H1 (cell line): ENCODE measurements at regions not wholly inside any gene's neighbourhood (a gene's known extent, or its start where the extent isn't known, plus 50 kb on each side); places are given as distances from the start of the nearest gene placed in this dataset.

Source experiments
- CTCF ChIA-PET: fragments of 300-600 bp; sonication (Branson Sonifier 250); formaldehyde crosslinking; loops from one replicate; lab custom pipeline; 2021; ENCODE audit not compliant: partially characterized antibody; lab: Charles Lee
- POLR2A ChIA-PET: fragments of 300-600 bp; sonication (Branson Sonifier 250); formaldehyde crosslinking; loops from one replicate; lab custom pipeline; 2021; ENCODE audit warnings: inconsistent platforms; ENCODE audit not compliant: partially characterized antibody; lab: Charles Lee
- DNase-seq, 2 experiments: peaks; one replicate each; pipeline versions ENCODE4 v3.0.0 to v3.0.0-alpha.2; 2010 to 2022; ENCODE audit warnings: low spot score in 2 of 2, low read depth in 1 of 2, mixed read lengths in 1 of 2
- FAIRE-seq: peaks from 2 replicates; lab custom pipeline; 2011; peaks lifted over from hg19 to GRCh38; lab: Jason Lieb, UNC
- H2AFZ ChIP-seq: 2 replicates; pipeline ENCODE4 v1.8.1; 2012; ENCODE audit warnings: low read length, inconsistent platforms
- H2AK5ac ChIP-seq: 2 replicates; pipeline ENCODE4 v1.6.1; 2013; ENCODE audit warnings: low read depth, low read length
- H2BK120ac ChIP-seq: replicated peaks from 2 replicates; pipeline ENCODE3; 2013; ENCODE audit warnings: low read depth, low read length, inconsistent platforms
- H2BK12ac ChIP-seq: 2 replicates; pipeline ENCODE4 v1.6.1; 2013; ENCODE audit warnings: low read depth, low read length
- H2BK15ac ChIP-seq: 2 replicates; pipeline ENCODE4 v1.6.1; 2013; ENCODE audit warnings: low read length
- H2BK20ac ChIP-seq: 2 replicates; pipeline ENCODE4 v1.6.1; 2013; ENCODE audit warnings: low read length
- H2BK5ac ChIP-seq: 2 replicates; pipeline ENCODE4 v1.6.1; 2013; ENCODE audit warnings: low read depth, low read length
- H3K14ac ChIP-seq: 2 replicates; pipeline ENCODE4 v1.6.1; 2013; ENCODE audit warnings: inconsistent platforms; ENCODE audit not compliant: insufficient read length
- H3K18ac ChIP-seq: 2 replicates; pipeline ENCODE4 v1.6.1; 2013; ENCODE audit warnings: low read length; ENCODE audit errors: extremely low read depth
- H3K23ac ChIP-seq: 2 replicates; pipeline ENCODE4 v1.6.1; 2013; ENCODE audit warnings: inconsistent platforms; ENCODE audit not compliant: insufficient read length
- H3K23me2 ChIP-seq: 2 replicates; pipeline ENCODE4 v1.6.1; 2013; ENCODE audit warnings: low read depth, low read length
- H3K27ac ChIP-seq: 2 replicates; pipeline ENCODE4 v1.6.1; 2011; ENCODE audit warnings: low read depth, low read length, inconsistent platforms
- H3K27me3 ChIP-seq, 4 experiments: replicated peaks in 1 of 4; 1 replicate in 1 of 4; 2 replicates in 3 of 4; pipeline versions ENCODE4 v1.6.1 to v1.8.1; 2011 to 2013; ENCODE audit warnings: low read length in 3 of 4, mild to moderate bottlenecking in 3 of 4, inconsistent platforms in 2 of 4, mixed read lengths in 2 of 4, moderate library complexity in 1 of 4; ENCODE audit not compliant: control insufficient read depth in 3 of 4, insufficient read depth in 3 of 4; ENCODE audit errors: extremely low read depth in 1 of 4
- H3K36me3 ChIP-seq, 4 experiments: 2 replicates each; pipeline versions ENCODE4 v1.6.1 to v1.8.1; 2011 to 2013; ENCODE audit warnings: mild to moderate bottlenecking in 4 of 4, low read length in 3 of 4, moderate library complexity in 2 of 4, control low read depth in 1 of 4, inconsistent platforms in 1 of 4; ENCODE audit not compliant: insufficient read depth in 4 of 4, control insufficient read depth in 2 of 4
- H3K4ac ChIP-seq: replicated peaks from 2 replicates; pipeline ENCODE3; 2013; ENCODE audit warnings: low read length, low read depth, mixed read lengths, inconsistent platforms; ENCODE audit not compliant: insufficient read length
- H3K4me1 ChIP-seq, 4 experiments: replicated peaks in 1 of 4; 1 replicate in 1 of 4; 2 replicates in 3 of 4; pipeline versions ENCODE4 v1.6.1 to v1.8.1; 2011 to 2013; ENCODE audit warnings: low read length in 3 of 4, inconsistent platforms in 2 of 4, mixed read lengths in 1 of 4; ENCODE audit not compliant: insufficient read depth in 4 of 4, control insufficient read depth in 3 of 4
- H3K4me2 ChIP-seq, 2 experiments: 2 replicates each; pipeline versions ENCODE4 v1.6.1 to v1.8.1; 2011 to 2013; ENCODE audit warnings: low read depth in 2 of 2, low read length in 2 of 2, control low read depth in 1 of 2, inconsistent platforms in 1 of 2, mild to moderate bottlenecking in 1 of 2; ENCODE audit not compliant: insufficient read depth in 1 of 2
- H3K4me3 ChIP-seq, 4 experiments: fragments of 200-600, 300-600 bp in 1 of 4; sonication (generic), shearing (Covaris generic), sonication (Bioruptor Twin) in 1 of 4; 2 replicates each; pipeline versions ENCODE4 v1.5.1 to v1.8.1; 2011 to 2016; ENCODE audit warnings: low read length in 4 of 4, low read depth in 3 of 4, control low read depth in 2 of 4, inconsistent platforms in 2 of 4, mild to moderate bottlenecking in 2 of 4, mixed read lengths in 1 of 4, moderate library complexity in 1 of 4; ENCODE audit not compliant: insufficient read depth in 2 of 4; ENCODE audit errors: extremely low read depth in 1 of 4
- H3K56ac ChIP-seq: replicated peaks from 2 replicates; pipeline ENCODE3; 2013; ENCODE audit warnings: low read depth, mild to moderate bottlenecking, mixed read lengths, low read length, inconsistent platforms; ENCODE audit not compliant: insufficient read length
- H3K79me1 ChIP-seq: 2 replicates; pipeline ENCODE4 v1.6.1; 2013; ENCODE audit warnings: low read depth, low read length, control low read depth
- H3K79me2 ChIP-seq, 2 experiments: 2 replicates each; pipeline versions ENCODE4 v1.6.1 to v1.8.1; 2012 to 2013; ENCODE audit warnings: low read length in 2 of 2, mild to moderate bottlenecking in 2 of 2, inconsistent platforms in 1 of 2; ENCODE audit not compliant: insufficient read depth in 2 of 2, control insufficient read depth in 1 of 2
- H3K9ac ChIP-seq, 4 experiments: replicated peaks in 1 of 4; 1 replicate in 1 of 4; 2 replicates in 3 of 4; pipeline versions ENCODE4 v1.6.1 to v1.8.1; 2011 to 2013; ENCODE audit warnings: low read depth in 3 of 4, low read length in 3 of 4, control low read depth in 2 of 4, mild to moderate bottlenecking in 2 of 4, moderate library complexity in 2 of 4, inconsistent platforms in 1 of 4; ENCODE audit errors: extremely low read depth in 1 of 4
- H3K9me3 ChIP-seq, 2 experiments: 2 replicates each; pipeline versions ENCODE4 v1.6.1 to v1.8.1; 2012 to 2013; ENCODE audit warnings: mild to moderate bottlenecking in 2 of 2, moderate library complexity in 2 of 2, control low read depth in 1 of 2, inconsistent platforms in 1 of 2, low read depth in 1 of 2, low read length in 1 of 2, mixed read lengths in 1 of 2; ENCODE audit not compliant: insufficient read depth in 2 of 2
- H4K20me1 ChIP-seq, 2 experiments: replicated peaks in 1 of 2; 2 replicates each; pipeline versions ENCODE3 to v1.8.1; 2011 to 2013; ENCODE audit warnings: inconsistent platforms in 2 of 2, low read length in 2 of 2, mild to moderate bottlenecking in 1 of 2; ENCODE audit not compliant: insufficient read depth in 2 of 2, control insufficient read depth in 1 of 2
- H4K5ac ChIP-seq: 2 replicates; pipeline ENCODE4 v1.6.1; 2013; ENCODE audit warnings: low read length, low read depth, mixed read lengths, inconsistent platforms; ENCODE audit not compliant: insufficient read length
- H4K8ac ChIP-seq: 2 replicates; pipeline ENCODE4 v1.8.0; 2013; ENCODE audit warnings: mild to moderate bottlenecking, moderate library complexity, low read length, inconsistent platforms; ENCODE audit not compliant: insufficient read depth; ENCODE audit errors: extremely low read depth
- H4K91ac ChIP-seq: replicated peaks from 2 replicates; pipeline ENCODE3; 2013; ENCODE audit warnings: low read length, mixed read lengths, inconsistent platforms; ENCODE audit not compliant: insufficient read length
- CHD1 ChIP-seq: IDR thresholded peaks from 2 replicates; pipeline ENCODE4 v1.6.1; 2012; ENCODE audit warnings: low read depth, low read length, improper control_type of control experiment
- CREB1 ChIP-seq: IDR thresholded peaks from 2 replicates; pipeline ENCODE4 v1.6.1; 2012; ENCODE audit warnings: inconsistent platforms
- CTBP2 ChIP-seq: IDR thresholded peaks from 2 replicates; pipeline ENCODE4 v1.7.0; 2011; ENCODE audit warnings: borderline replicate concordance, mild to moderate bottlenecking, moderate library complexity, mixed read lengths, low read length; ENCODE audit not compliant: insufficient read depth, insufficient read length
- EP300 ChIP-seq, 2 experiments: IDR thresholded peaks; 1 replicate in 1 of 2; 2 replicates in 1 of 2; pipeline ENCODE4 v1.6.1; 2011 to 2012; ENCODE audit warnings: low read depth in 2 of 2, low read length in 2 of 2, mild to moderate bottlenecking in 2 of 2, borderline replicate concordance in 1 of 2, inconsistent platforms in 1 of 2, moderate library complexity in 1 of 2
- KDM4A ChIP-seq: IDR thresholded peaks from one replicate; pipeline ENCODE4 v1.7.1; 2012; ENCODE audit warnings: low read depth, mild to moderate bottlenecking, moderate library complexity, low read length, inconsistent platforms; ENCODE audit not compliant: severe bottlenecking
- NRF1 ChIP-seq: IDR thresholded peaks from 2 replicates; pipeline ENCODE4 v1.6.1; 2011; ENCODE audit warnings: mild to moderate bottlenecking, low read depth, low read length, improper control_type of control experiment
- SIX5 ChIP-seq: IDR thresholded peaks from 2 replicates; pipeline ENCODE4 v1.6.1; 2011; ENCODE audit warnings: mild to moderate bottlenecking, low read depth, low read length
- SP2 ChIP-seq: IDR thresholded peaks from 2 replicates; pipeline ENCODE4 v1.6.1; 2012; ENCODE audit warnings: mild to moderate bottlenecking, low read length, inconsistent platforms
- SUZ12 ChIP-seq: fragments of 200-600 bp; sonication (generic); IDR thresholded peaks from 2 replicates; pipeline ENCODE4 v1.6.1; 2012; ENCODE audit warnings: mild to moderate bottlenecking, inconsistent platforms, low read length, moderate library complexity, mixed read lengths
- TBP ChIP-seq: IDR thresholded peaks from 2 replicates; pipeline ENCODE4 v1.6.1; 2011; ENCODE audit warnings: low read depth, low read length, improper control_type of control experiment
- WGBS, 2 experiments: shearing (Covaris generic) in 1 of 2; methylation state at CpG; one replicate each; pipeline versions ENCODE4 v1.1.6 to v1.1.7; 2013 to 2015; ENCODE audit warnings: low lambda C conversion rate in 2 of 2, mixed read lengths in 2 of 2, inconsistent platforms in 1 of 2, low coverage in 1 of 2, missing lambda C conversion rate in 1 of 2; ENCODE audit not compliant: insufficient replicate concordance in 2 of 2, insufficient coverage in 1 of 2, insufficient read length in 1 of 2; ENCODE audit errors: extremely low coverage in 1 of 2, missing lambda C conversion rate in 1 of 2; 5-methylcytosine and 5-hydroxymethylcytosine counted together
- TF ChIP-seq, protein P1 (sequence below): IDR thresholded peaks from 2 replicates; pipeline ENCODE4 v1.6.1; 2012; ENCODE audit warnings: low read length, inconsistent platforms

DNA sequence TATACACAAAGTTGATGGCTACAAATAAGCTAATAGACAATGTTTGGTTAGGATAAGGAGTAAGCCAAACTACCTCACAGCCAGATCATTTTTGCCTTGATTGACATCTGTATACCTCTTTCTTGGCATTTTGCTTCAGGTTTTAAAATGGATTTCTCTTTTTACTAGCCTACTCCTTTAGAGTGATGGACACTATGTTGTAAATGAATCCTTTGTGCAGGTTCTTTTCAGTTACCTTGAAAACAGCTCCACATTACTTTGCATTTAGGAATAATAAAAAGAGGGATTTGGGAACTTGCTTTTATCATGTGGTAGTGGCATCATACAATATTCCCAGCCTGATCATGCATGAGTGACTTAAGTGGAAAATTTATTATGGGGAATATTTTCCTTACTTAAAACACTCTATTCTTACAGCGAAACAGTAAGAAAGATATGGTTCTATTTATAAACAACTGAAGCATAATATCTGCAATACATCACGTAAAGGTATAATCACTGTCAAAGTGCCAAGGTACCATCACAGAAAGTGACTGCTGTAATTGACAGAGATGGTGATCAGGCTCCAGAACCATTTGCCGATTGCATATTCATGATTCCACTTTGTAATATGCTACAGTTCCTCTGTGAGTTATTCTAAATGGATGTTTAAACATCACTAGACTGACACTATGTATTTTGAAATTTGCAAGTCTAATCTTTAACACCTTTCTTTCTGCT lies 327.0 kb downstream of the DMRTA1 start:
- Histone ChIP-seq H2BK12ac (no peak overlapping the region), H3K4me1 (no peaks in the 10 kb centered on the region; a peak in 1 of 7 replicates), H3K9ac (no peak overlapping the region), H4K5ac (no peak overlapping the region), H3K23me2 (no peaks in the 10 kb centered on the region), H3K27ac (no peak overlapping the region), H3K18ac (no peak overlapping the region), H3K4ac (no peak overlapping the region), H3K56ac (no peak overlapping the region), H2BK20ac (no peak overlapping the region), H2BK15ac (no peak overlapping the region), H4K8ac (no peak overlapping the region), H2BK120ac (no peak overlapping the region), H3K36me3 (no peaks in the 10 kb centered on the region), H3K23ac (no peak overlapping the region), H2BK5ac (no peak overlapping the region), H3K4me2 (no peak overlapping the region), H3K79me1 (no peaks in the 10 kb centered on the region), H2AK5ac (no peak overlapping the region), H4K20me1 (no peaks in the 10 kb centered on the region), H3K9me3 (no peaks in the 10 kb centered on the region), H4K91ac (no peak overlapping the region), H3K79me2 (no peaks in the 10 kb centered on the region), H3K14ac (no peak overlapping the region), H2AFZ (no peak overlapping the region), H3K4me3 (no peak overlapping the region), H3K27me3 (no peaks in the 10 kb centered on the region)
- DNase-seq (no peak), FAIRE-seq (no peak)
- WGBS, 2 experiments: 92% methylated on average over 3 of the region's 3 CpGs; no CpG with 5 or more reads in 1 of the 2 experiments
- CTCF ChIA-PET: interaction anchor here (0.7 to 1.0 kb wide), 2 partner anchors 30 to 55 kb away, joined by 3 read pairs; no protein-coding TSS in a partner anchor
- POLR2A ChIA-PET: no interaction called here
- TF ChIP-seq KDM4A (no peak), NRF1 (no peak), SP2 (no peak), CTBP2 (no peak), SUZ12 (no peak), EP300 (IDR thresholded peaks at IDR 0.05; ENCODE audit: borderline replicate concordance in 1 of 2, low read depth in 2 of 2, low read length in 2 of 2) (no peak), CHD1 (no peak), CREB1 (no peak), TBP (no peak), SIX5 (no peak)
- TF ChIP-seq, protein P1, sequence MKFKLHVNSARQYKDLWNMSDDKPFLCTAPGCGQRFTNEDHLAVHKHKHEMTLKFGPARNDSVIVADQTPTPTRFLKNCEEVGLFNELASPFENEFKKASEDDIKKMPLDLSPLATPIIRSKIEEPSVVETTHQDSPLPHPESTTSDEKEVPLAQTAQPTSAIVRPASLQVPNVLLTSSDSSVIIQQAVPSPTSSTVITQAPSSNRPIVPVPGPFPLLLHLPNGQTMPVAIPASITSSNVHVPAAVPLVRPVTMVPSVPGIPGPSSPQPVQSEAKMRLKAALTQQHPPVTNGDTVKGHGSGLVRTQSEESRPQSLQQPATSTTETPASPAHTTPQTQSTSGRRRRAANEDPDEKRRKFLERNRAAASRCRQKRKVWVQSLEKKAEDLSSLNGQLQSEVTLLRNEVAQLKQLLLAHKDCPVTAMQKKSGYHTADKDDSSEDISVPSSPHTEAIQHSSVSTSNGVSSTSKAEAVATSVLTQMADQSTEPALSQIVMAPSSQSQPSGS: no peak
